ENCODE measurements at regions not wholly inside any gene's neighbourhood (a gene's known extent, or its start where the extent isn't known, plus 50 kb on each side); places are given as distances from the start of the nearest gene placed in this dataset.

DNA sequence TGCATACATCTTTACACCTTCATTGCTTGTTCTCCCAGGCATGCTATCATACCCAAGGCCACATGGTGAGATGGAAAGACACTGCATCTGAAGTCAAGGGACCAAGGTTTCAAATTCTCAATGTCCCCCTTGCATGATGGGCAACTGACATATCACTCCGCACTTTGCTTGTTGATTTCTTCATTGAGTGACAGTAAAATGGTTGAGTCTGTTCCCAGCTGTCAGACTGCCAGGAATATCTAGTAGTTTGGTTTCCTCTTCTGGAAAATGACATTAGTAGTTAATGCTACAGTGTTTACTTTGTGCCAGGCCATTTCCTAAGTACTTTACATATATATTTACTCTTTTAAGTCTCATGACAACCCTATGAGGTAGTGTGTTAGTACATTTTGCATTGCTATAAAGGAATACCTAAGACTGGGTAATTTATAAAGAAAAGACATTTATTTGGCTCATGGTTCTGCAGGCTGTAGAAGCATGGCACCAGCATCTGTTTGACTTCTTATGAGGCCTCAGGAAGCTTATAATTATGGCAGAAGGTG, 114.4 kb downstream of the PCSK1 start:
- no peak overlapping the region for H3K14ac ChIP-seq (ENCODE audit: insufficient read length)
- no peak overlapping the region for H4K8ac ChIP-seq (ENCODE audit: extremely low read depth, insufficient read depth, low read length)
- no peak overlapping the region for H3K56ac ChIP-seq (replicated peaks; ENCODE audit: insufficient read length, low read depth, low read length)
- no peak overlapping the region for H3K23ac ChIP-seq (ENCODE audit: insufficient read length)
- no peak overlapping the region for H2BK12ac ChIP-seq (ENCODE audit: low read depth, low read length)
- no peaks in the 10 kb centered on the region for H3K79me1 ChIP-seq (ENCODE audit: low read depth, low read length)
- no peak overlapping the region for H2AFZ ChIP-seq (ENCODE audit: low read length)
- H3K9ac ChIP-seq (replicated peaks in 1 of 4; ENCODE audit: extremely low read depth in 1 of 4, low read depth in 3 of 4, low read length in 3 of 4), result no peak overlapping the region
- H3K18ac ChIP-seq (ENCODE audit: extremely low read depth, low read length), result no peak overlapping the region
- no peak overlapping the region for H3K4me3 ChIP-seq (ENCODE audit: extremely low read depth in 1 of 4, insufficient read depth in 2 of 4, low read depth in 3 of 4, low read length in 4 of 4)
- H4K91ac ChIP-seq (replicated peaks; ENCODE audit: insufficient read length, low read length), result no peak overlapping the region
- H2BK120ac ChIP-seq (replicated peaks; ENCODE audit: low read depth, low read length), result no peak overlapping the region
- no peaks in the 10 kb centered on the region for H3K27me3 ChIP-seq (replicated peaks in 1 of 4; ENCODE audit: control insufficient read depth in 3 of 4, extremely low read depth in 1 of 4, insufficient read depth in 3 of 4, low read length in 3 of 4)
- H3K36me3 ChIP-seq (ENCODE audit: control insufficient read depth in 2 of 4, insufficient read depth in 4 of 4, low read length in 3 of 4), result no peaks in the 10 kb centered on the region
- 86% methylated on average over 1 of the region's 1 CpG; no CpG with 5 or more reads in 1 of the 2 experiments for WGBS, 2 experiments (ENCODE audit: extremely low coverage in 1 of 2, insufficient coverage in 1 of 2, insufficient read length in 1 of 2, insufficient replicate concordance in 2 of 2, low coverage in 1 of 2, low lambda C conversion rate in 2 of 2, missing lambda C conversion rate in 1 of 2)
- no peak overlapping the region for H2AK5ac ChIP-seq (ENCODE audit: low read depth, low read length)
- H4K5ac ChIP-seq (ENCODE audit: insufficient read length, low read depth, low read length), result no peak overlapping the region
- ChIA-PET POLR2A (ENCODE audit: partially characterized antibody) (no interaction called here), CTCF (ENCODE audit: partially characterized antibody) (interaction anchor here (1.2 to 1.4 kb wide), 3 partner anchors 11 to 426 kb away, joined by 3 to 4 read pairs (median 4); no protein-coding TSS in a partner anchor)
- H3K9me3 ChIP-seq (ENCODE audit: insufficient read depth in 2 of 2, low read depth in 1 of 2, low read length in 1 of 2), result no peaks in the 10 kb centered on the region
- H3K4me1 ChIP-seq (replicated peaks in 1 of 4; ENCODE audit: control insufficient read depth in 3 of 4, insufficient read depth in 4 of 4, low read length in 3 of 4), result no peaks in the 10 kb centered on the region
- H3K27ac ChIP-seq (ENCODE audit: low read depth, low read length), result no peak overlapping the region
- H3K23me2 ChIP-seq (ENCODE audit: low read depth, low read length), result no peaks in the 10 kb centered on the region
- H4K20me1 ChIP-seq (replicated peaks in 1 of 2; ENCODE audit: control insufficient read depth in 1 of 2, insufficient read depth in 2 of 2, low read length in 2 of 2), result no peaks in the 10 kb centered on the region
- H2BK15ac ChIP-seq (ENCODE audit: low read length), result no peak overlapping the region
- no peak overlapping the region for H3K4me2 ChIP-seq (ENCODE audit: insufficient read depth in 1 of 2, low read depth in 2 of 2, low read length in 2 of 2)
- H3K79me2 ChIP-seq (ENCODE audit: control insufficient read depth in 1 of 2, insufficient read depth in 2 of 2, low read length in 2 of 2), result no peaks in the 10 kb centered on the region
- FAIRE-seq (no peak), DNase-seq (ENCODE audit: low read depth in 1 of 2, low spot score in 2 of 2) (no peak)
- no peak overlapping the region for H2BK5ac ChIP-seq (ENCODE audit: low read depth, low read length)
- no peak overlapping the region for H2BK20ac ChIP-seq (ENCODE audit: low read length)
- H3K4ac ChIP-seq (replicated peaks; ENCODE audit: insufficient read length, low read depth, low read length), result no peak overlapping the region
- TF ChIP-seq PHF8 (conservative IDR thresholded peaks at IDR 0.05; ENCODE audit: low read depth, low read length) (no peak), SP1 (IDR thresholded peaks at IDR 0.05; ENCODE audit: low read depth, low read length) (no peak), RNF2 (IDR thresholded peaks at IDR 0.05; ENCODE audit: borderline replicate concordance, low read depth, low read length, missing control alignments, poor library complexity, severe bottlenecking) (no peak), MAFK (IDR thresholded peaks at IDR 0.05; ENCODE audit: low read depth, low read length) (no peak), TEAD4 (IDR thresholded peaks at IDR 0.05; ENCODE audit: low read depth, low read length) (no peak), TAF1 (IDR thresholded peaks at IDR 0.05; ENCODE audit: low read depth, low read length) (no peak), RAD21 (IDR thresholded peaks at IDR 0.05 in 1 of 2, conservative IDR thresholded peaks at IDR 0.05 in 1 of 2; ENCODE audit: low read depth in 2 of 2, low read length in 2 of 2) (no peak), HDAC6 (IDR thresholded peaks at IDR 0.05; ENCODE audit: low read depth, low read length) (no peak), GABPA (IDR thresholded peaks at IDR 0.05; ENCODE audit: borderline replicate concordance, insufficient read depth, low read length) (no peak), CHD2 (IDR thresholded peaks at IDR 0.05; ENCODE audit: low read length) (no peak)
- TF ChIP-seq, protein P1, sequence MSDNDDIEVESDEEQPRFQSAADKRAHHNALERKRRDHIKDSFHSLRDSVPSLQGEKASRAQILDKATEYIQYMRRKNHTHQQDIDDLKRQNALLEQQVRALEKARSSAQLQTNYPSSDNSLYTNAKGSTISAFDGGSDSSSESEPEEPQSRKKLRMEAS (IDR thresholded peaks at IDR 0.05), result no peak
- TF ChIP-seq, protein P2, sequence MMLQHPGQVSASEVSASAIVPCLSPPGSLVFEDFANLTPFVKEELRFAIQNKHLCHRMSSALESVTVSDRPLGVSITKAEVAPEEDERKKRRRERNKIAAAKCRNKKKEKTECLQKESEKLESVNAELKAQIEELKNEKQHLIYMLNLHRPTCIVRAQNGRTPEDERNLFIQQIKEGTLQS (IDR thresholded peaks at IDR 0.05; ENCODE audit: insufficient read depth, low read depth, low read length), result no peak

All from H1 (cell line).